ENCODE measurements at regions not wholly inside any gene's neighbourhood (a gene's known extent, or its start where the extent isn't known, plus 50 kb on each side); places are given as distances from the start of the nearest gene placed in this dataset.

DNA sequence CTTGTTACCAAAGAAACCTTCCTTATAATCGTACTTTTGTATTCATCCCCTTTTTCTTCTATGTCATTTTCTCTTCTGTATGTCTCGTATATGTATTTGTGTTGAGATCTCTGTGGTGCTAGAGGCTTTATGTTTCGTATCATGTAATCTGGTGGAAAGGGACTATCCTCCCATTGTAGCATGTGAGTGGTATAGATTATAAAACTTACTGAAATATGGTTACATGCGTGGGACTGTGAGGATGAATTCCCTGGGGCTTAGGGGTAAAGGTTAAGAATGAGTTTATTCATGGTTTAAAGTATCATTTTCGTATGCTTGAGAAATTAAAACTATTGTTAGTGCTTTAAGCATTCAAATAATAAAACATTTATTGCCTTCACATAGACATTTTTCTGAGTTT is 141.9 kb downstream of the ANKRD7 start:
- Histone ChIP-seq H3K27me3 (ENCODE audit: control insufficient read depth, insufficient read depth, low read length) (no peaks in the 10 kb centered on the region), H3K4me2 (ENCODE audit: low read depth, low read length) (no peak overlapping the region), H3K27ac (ENCODE audit: insufficient read depth, low read length) (no peak overlapping the region), H3K79me1 (ENCODE audit: low read depth in 1 of 2, low read length in 2 of 2) (no peaks in the 10 kb centered on the region), H3K9ac (ENCODE audit: low read depth, low read length) (no peak overlapping the region), H4K91ac (ENCODE audit: insufficient read depth, low read depth, low read length) (no peak overlapping the region), H4K20me1 (ENCODE audit: insufficient read depth, low read length) (no peaks in the 10 kb centered on the region), H4K8ac (ENCODE audit: low read depth in 2 of 2, low read length in 2 of 2) (no peak overlapping the region), H3K23ac (ENCODE audit: low read depth, low read length) (no peak overlapping the region), H2AK9ac (replicated peaks; ENCODE audit: low read depth, low read length, poor library complexity) (no peak overlapping the region), H3K18ac (ENCODE audit: low read depth, low read length) (no peak overlapping the region), H3K4me1 (ENCODE audit: control insufficient read depth, insufficient read depth, low read length) (no peaks in the 10 kb centered on the region), H2AFZ (replicated peaks; ENCODE audit: low read length, poor library complexity) (no peak overlapping the region), H3K14ac (replicated peaks; ENCODE audit: low read depth, low read length) (no peak overlapping the region), H3K9me1 (ENCODE audit: insufficient read depth, low read length) (no peaks in the 10 kb centered on the region), H3K36me3 (ENCODE audit: control insufficient read depth, insufficient read depth, low read length) (no peaks in the 10 kb centered on the region), H2BK15ac (ENCODE audit: low read depth, low read length) (no peak overlapping the region), H3K4me3 (ENCODE audit: insufficient read depth, low read depth, low read length) (no peak overlapping the region), H2BK20ac (ENCODE audit: low read depth, low read length) (no peak overlapping the region), H3K4ac (ENCODE audit: low read depth, low read length) (no peak overlapping the region), H2AK5ac (ENCODE audit: low read depth, low read length) (no peak overlapping the region), H3K9me3 (ENCODE audit: control insufficient read depth, insufficient read depth, low read length) (peaks cover 3% of the 10 kb centered on the region), H3K56ac (ENCODE audit: extremely low read depth, insufficient read depth, low read length) (no peak overlapping the region), H4K5ac (ENCODE audit: low read depth, low read length) (no peak overlapping the region), H2BK5ac (ENCODE audit: low read depth, low read length, poor library complexity, severe bottlenecking) (no peak overlapping the region), H2BK120ac (ENCODE audit: low read depth, low read length) (no peak overlapping the region)
- no TSS peak for BruUV-seq (replicated peaks)
- ChIA-PET CTCF (no interaction called here), POLR2A (ENCODE audit: unreplicated experiment) (no interaction called here)
- WGBS, 2 experiments (ENCODE audit: extremely low coverage in 2 of 2, insufficient read length in 1 of 2): no CpG with 5 or more reads among the region's 5 CpGs
- in situ Hi-C loops (cut with MboI; ENCODE audit: low sequenced_read_pairs) (no loop called here), intact Hi-C loops (cut with micrococcal nuclease) (no loop called here), dilution Hi-C loops (cut with HindIII; ENCODE audit: low sequenced_read_pairs, unreplicated experiment) (no loop called here)
- ATAC-seq (ENCODE audit: low read depth) (no peak), DNase-seq (no peak)
- no peak for TF ChIP-seq FOS (IDR thresholded peaks at IDR 0.05; ENCODE audit: low read depth, low read length)

Data from IMR-90 (cell line).